CD14-positive monocyte (primary cell): ENCODE measurements at regions not wholly inside any gene's neighbourhood (a gene's known extent, or its start where the extent isn't known, plus 50 kb on each side); places are given as distances from the start of the nearest gene placed in this dataset.

Source experiments
- DNase-seq, 3 donors: peaks; one replicate each; pipeline ENCODE4 v3.0.0-alpha.2; 2011 to 2022
- H2AFZ ChIP-seq: 2 replicates; pipeline ENCODE4 v1.6.0; 2012; ENCODE audit warnings: mild to moderate bottlenecking, low read depth, low read length, inconsistent platforms; ENCODE audit not compliant: insufficient read depth, poor library complexity, severe bottlenecking
- H3K27ac ChIP-seq, 2 donors: 1 replicate in 1 of 2; 2 replicates in 1 of 2; pipeline ENCODE4 v1.5.1; 2012 to 2013; ENCODE audit warnings: low read length in 2 of 2, control low read depth in 1 of 2, inconsistent platforms in 1 of 2, low read depth in 1 of 2, mild to moderate bottlenecking in 1 of 2
- H3K27me3 ChIP-seq, 2 donors: one replicate each; pipeline versions ENCODE4 v1.6.0 to v1.6.1; 2011 to 2013; ENCODE audit warnings: low read length in 2 of 2; ENCODE audit not compliant: control insufficient read depth in 2 of 2, insufficient read depth in 2 of 2
- H3K36me3 ChIP-seq, 2 donors: replicated peaks in 1 of 2; 1 replicate in 1 of 2; 2 replicates in 1 of 2; pipeline versions ENCODE4 v1.5.1 to v1.6.1; 2012 to 2013; ENCODE audit warnings: low read length in 2 of 2, control low read depth in 1 of 2, inconsistent platforms in 1 of 2, mild to moderate bottlenecking in 1 of 2; ENCODE audit not compliant: insufficient read depth in 2 of 2, control insufficient read depth in 1 of 2
- H3K4me1 ChIP-seq, 2 donors: 1 replicate in 1 of 2; 2 replicates in 1 of 2; pipeline versions ENCODE4 v1.5.1 to v1.6.1; 2012 to 2013; ENCODE audit warnings: low read length in 2 of 2, control low read depth in 1 of 2, inconsistent platforms in 1 of 2, mild to moderate bottlenecking in 1 of 2, moderate library complexity in 1 of 2; ENCODE audit not compliant: insufficient read depth in 2 of 2, control insufficient read depth in 1 of 2
- H3K4me2 ChIP-seq: replicated peaks from 2 replicates; pipeline ENCODE3; 2012; ENCODE audit warnings: low read length, moderate library complexity, mild to moderate bottlenecking; ENCODE audit not compliant: poor library complexity, severe bottlenecking; ENCODE audit errors: extremely low read depth
- H3K4me3 ChIP-seq, 3 experiments: fragments of 200-600 bp in 1 of 3; sonication (generic) in 1 of 3; replicated peaks in 1 of 3; 1 replicate in 2 of 3; 2 replicates in 1 of 3; pipeline ENCODE4 v1.5.1; 2011 to 2013; ENCODE audit warnings: low read length in 3 of 3, mild to moderate bottlenecking in 3 of 3, control low read depth in 2 of 3, low read depth in 2 of 3, inconsistent platforms in 1 of 3, moderate library complexity in 1 of 3
- H3K79me2 ChIP-seq: 2 replicates; pipeline ENCODE4 v1.6.0; 2012; ENCODE audit warnings: mild to moderate bottlenecking, control low read depth, inconsistent platforms, low read length, moderate library complexity; ENCODE audit not compliant: insufficient read depth
- H3K9ac ChIP-seq: 2 replicates; pipeline ENCODE4 v1.6.0; 2017; ENCODE audit warnings: low read length, mild to moderate bottlenecking; ENCODE audit not compliant: insufficient read depth, poor library complexity, severe bottlenecking
- H3K9me3 ChIP-seq, 2 donors: replicated peaks in 1 of 2; 1 replicate in 1 of 2; 2 replicates in 1 of 2; pipeline versions ENCODE4 v1.5.1 to v1.6.1; 2012 to 2013; ENCODE audit warnings: low read length in 2 of 2, control low read depth in 1 of 2; ENCODE audit not compliant: control insufficient read depth in 1 of 2, insufficient read depth in 1 of 2
- H4K20me1 ChIP-seq: 2 replicates; pipeline ENCODE4 v1.6.0; 2012; ENCODE audit warnings: mild to moderate bottlenecking, low read length, control low read depth, moderate library complexity; ENCODE audit not compliant: insufficient read depth
- H3K27ac Mint-ChIP-seq, 7 donors: one replicate each; pipeline ENCODE4 v1.8.0; 2020; ENCODE audit warnings: mild to moderate bottlenecking in 7 of 7, mixed read lengths in 7 of 7, moderate library complexity in 6 of 7, inconsistent platforms in 2 of 7
- H3K27me3 Mint-ChIP-seq, 3 donors: one replicate each; pipeline ENCODE4 v1.8.0; 2021 to 2022; ENCODE audit warnings: low read depth in 3 of 3, mild to moderate bottlenecking in 3 of 3, mixed read lengths in 3 of 3, moderate library complexity in 3 of 3, inconsistent platforms in 1 of 3
- H3K36me3 Mint-ChIP-seq, 2 donors: one replicate each; pipeline ENCODE4 v1.8.0; 2020; ENCODE audit warnings: mixed read lengths in 2 of 2, inconsistent platforms in 1 of 2, mild to moderate bottlenecking in 1 of 2
- H3K4me1 Mint-ChIP-seq: one replicate; pipeline ENCODE4 v1.8.0; 2020; ENCODE audit warnings: mild to moderate bottlenecking, mixed read lengths
- H3K4me3 Mint-ChIP-seq, 2 donors: one replicate each; pipeline ENCODE4 v1.8.0; 2020; ENCODE audit warnings: mild to moderate bottlenecking in 2 of 2, mixed read lengths in 2 of 2, moderate library complexity in 1 of 2
- H3K9me3 Mint-ChIP-seq, 7 donors: one replicate each; pipeline ENCODE4 v1.8.0; 2020 to 2022; ENCODE audit warnings: mixed read lengths in 7 of 7, mild to moderate bottlenecking in 6 of 7, moderate library complexity in 6 of 7, inconsistent platforms in 2 of 7
- WGBS: methylation state at CpG from one replicate; pipeline ENCODE4 v1.1.5; 2013; ENCODE audit warnings: missing lambda C conversion rate; ENCODE audit not compliant: insufficient coverage; 5-methylcytosine and 5-hydroxymethylcytosine counted together
- intact Hi-C, 2 donors: fragments of 100-400 bp; cut with micrococcal nuclease; formaldehyde crosslinking; loops; one replicate each; pipeline versions ENCODE4 v1.15.0 to v1.15.1; 2023
- TF ChIP-seq, protein P1 (sequence below): fragments of 200-600 bp; IDR thresholded peaks from one replicate; pipeline ENCODE4 v1.8.0; 2022; ENCODE audit warnings: antibody characterized with exemption, mild to moderate bottlenecking

DNA sequence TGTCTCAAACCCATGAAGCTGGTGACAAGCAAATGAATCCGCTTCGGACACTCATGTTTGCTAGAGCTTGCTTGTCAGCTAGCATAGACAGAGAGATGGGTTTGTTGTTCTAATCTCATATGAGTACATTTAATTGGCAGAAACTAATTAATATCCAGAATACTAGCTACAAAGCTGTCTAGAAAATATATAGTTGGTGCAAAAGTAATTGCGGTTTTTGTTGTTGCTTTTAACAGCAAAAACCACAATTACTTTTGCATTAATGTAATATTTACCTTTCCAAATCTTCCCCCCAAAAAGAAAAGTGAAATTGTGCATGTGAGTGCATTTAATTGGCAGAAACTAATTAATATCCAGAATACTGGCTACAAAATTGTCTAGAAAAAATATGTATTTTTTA lies 1115.2 kb downstream of the TDRD15 start:
- Histone ChIP-seq H3K4me3 (no peak overlapping the region), H4K20me1 (no peaks in the 10 kb centered on the region), H3K4me1 (no peaks in the 10 kb centered on the region), H3K27me3 (no peaks in the 10 kb centered on the region), H3K9ac (no peak overlapping the region), H3K27ac (no peak overlapping the region), H3K36me3 (no peaks in the 10 kb centered on the region), H3K79me2 (no peaks in the 10 kb centered on the region), H3K4me2 (no peak overlapping the region), H2AFZ (no peak overlapping the region), H3K9me3 (no peaks in the 10 kb centered on the region)
- Mint-ChIP-seq H3K9me3 (peaks cover 0 to 3% (median 0%) of the 10 kb centered on the region in 7 donors), H3K36me3 (no peaks in the 10 kb centered on the region), H3K27me3 (no peaks in the 10 kb centered on the region), H3K27ac (no peak overlapping the region), H3K4me3 (no peak overlapping the region), H3K4me1 (no peaks in the 10 kb centered on the region)
- no peak for DNase-seq
- WGBS = no CpG with 5 or more reads among the region's 3 CpGs
- intact Hi-C loops = no loop called here
- TF ChIP-seq, protein P1, sequence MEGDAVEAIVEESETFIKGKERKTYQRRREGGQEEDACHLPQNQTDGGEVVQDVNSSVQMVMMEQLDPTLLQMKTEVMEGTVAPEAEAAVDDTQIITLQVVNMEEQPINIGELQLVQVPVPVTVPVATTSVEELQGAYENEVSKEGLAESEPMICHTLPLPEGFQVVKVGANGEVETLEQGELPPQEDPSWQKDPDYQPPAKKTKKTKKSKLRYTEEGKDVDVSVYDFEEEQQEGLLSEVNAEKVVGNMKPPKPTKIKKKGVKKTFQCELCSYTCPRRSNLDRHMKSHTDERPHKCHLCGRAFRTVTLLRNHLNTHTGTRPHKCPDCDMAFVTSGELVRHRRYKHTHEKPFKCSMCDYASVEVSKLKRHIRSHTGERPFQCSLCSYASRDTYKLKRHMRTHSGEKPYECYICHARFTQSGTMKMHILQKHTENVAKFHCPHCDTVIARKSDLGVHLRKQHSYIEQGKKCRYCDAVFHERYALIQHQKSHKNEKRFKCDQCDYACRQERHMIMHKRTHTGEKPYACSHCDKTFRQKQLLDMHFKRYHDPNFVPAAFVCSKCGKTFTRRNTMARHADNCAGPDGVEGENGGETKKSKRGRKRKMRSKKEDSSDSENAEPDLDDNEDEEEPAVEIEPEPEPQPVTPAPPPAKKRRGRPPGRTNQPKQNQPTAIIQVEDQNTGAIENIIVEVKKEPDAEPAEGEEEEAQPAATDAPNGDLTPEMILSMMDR = no peak

DNA sequence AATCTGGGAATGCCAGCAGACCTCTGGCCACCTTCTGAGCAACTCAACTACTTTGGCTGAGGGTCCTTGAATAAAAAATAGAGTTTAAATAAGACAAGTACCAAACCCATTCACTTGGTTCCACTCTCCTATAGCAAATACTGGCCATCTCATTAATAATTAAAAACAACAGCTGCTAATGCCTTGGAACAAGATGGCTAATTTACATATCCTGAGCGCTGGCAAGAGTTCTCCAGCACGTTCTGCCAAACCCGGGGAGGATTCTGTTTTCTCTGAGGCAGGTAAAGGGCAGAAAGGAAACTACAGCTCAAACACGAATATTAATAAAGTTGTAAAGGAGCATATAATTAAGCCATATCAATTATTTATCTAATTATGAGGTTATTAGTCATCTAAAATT lies 1123.7 kb downstream of the TDRD15 start:
- Histone ChIP-seq H3K27ac (no peak overlapping the region), H3K9ac (no peak overlapping the region), H2AFZ (no peak overlapping the region), H3K4me1 (no peaks in the 10 kb centered on the region), H4K20me1 (no peaks in the 10 kb centered on the region), H3K4me2 (no peak overlapping the region), H3K4me3 (no peak overlapping the region), H3K36me3 (no peaks in the 10 kb centered on the region), H3K79me2 (no peaks in the 10 kb centered on the region), H3K27me3 (no peaks in the 10 kb centered on the region), H3K9me3 (no peaks in the 10 kb centered on the region)
- Mint-ChIP-seq H3K9me3 (peaks cover 0 to 2% (median 0%) of the 10 kb centered on the region in 7 donors), H3K36me3 (no peaks in the 10 kb centered on the region), H3K27me3 (peaks cover 0 to 3% (median 0%) of the 10 kb centered on the region in 3 donors), H3K4me1 (no peaks in the 10 kb centered on the region), H3K4me3 (no peak overlapping the region), H3K27ac (no peak overlapping the region)
- TF ChIP-seq, protein P1 = no peak
- DNase-seq = no peak
- intact Hi-C loops = no loop called here
- no CpG with 5 or more reads among the region's 4 CpGs for WGBS
